GM20431 (cell line): ENCODE measurements at regions not wholly inside any gene's neighbourhood (a gene's known extent, or its start where the extent isn't known, plus 50 kb on each side); places are given as distances from the start of the nearest gene placed in this dataset.

ENCODE experiments used
- in situ Hi-C: fragments of 300-500 bp; cut with MseI, MboI; formaldehyde crosslinking; loops from one replicate; pipeline ENCODE4 v1.15.0; 2020; ENCODE audit warnings: low sequenced_read_pairs; ENCODE audit not compliant: unreplicated experiment

GRCh38 chr7:124643311-124643811 is 122.2 kb downstream of the GPR37 start:
- in situ Hi-C loops = no loop called here

- in situ Hi-C loops = no loop called here
These were observed 130.2 kb downstream of the GPR37 start for GRCh38 chr7:124635416-124635815.

GRCh38 chr7:124633740-124634139 is 131.9 kb downstream of the GPR37 start:
- in situ Hi-C loops = no loop called here

- in situ Hi-C loops = no loop called here
These were observed 135.2 kb downstream of the GPR37 start for GRCh38 chr7:124630395-124630794.

GRCh38 chr7:124618871-124619270 is 146.7 kb downstream of the GPR37 start:
- in situ Hi-C loops = loop anchor here (25.0 kb wide), 1 partner anchor 93 kb away; no protein-coding TSS in a partner anchor

GRCh38 chr7:124618051-124618450 is 147.5 kb downstream of the GPR37 start:
- in situ Hi-C loops = loop anchor here (25.0 kb wide), 1 partner anchor 94 kb away; no protein-coding TSS in a partner anchor

- in situ Hi-C loops = loop anchor here (25.0 kb wide), 1 partner anchor 109 kb away; no protein-coding TSS in a partner anchor
These were observed 162.5 kb downstream of the GPR37 start for GRCh38 chr7:124603066-124603465.

GRCh38 chr7:124597509-124597908 is 168.1 kb downstream of the GPR37 start:
- in situ Hi-C loops = no loop called here

- in situ Hi-C loops = no loop called here
These were observed 168.7 kb downstream of the GPR37 start for GRCh38 chr7:124596881-124597280.

- in situ Hi-C loops = no loop called here
These were observed 174.8 kb downstream of the GPR37 start for GRCh38 chr7:124590814-124591213.

GRCh38 chr7:124577256-124577655 is 188.3 kb downstream of the GPR37 start:
- in situ Hi-C loops = no loop called here

- in situ Hi-C loops = no loop called here
These were observed 190.4 kb downstream of the GPR37 start for GRCh38 chr7:124575176-124575575.

GRCh38 chr7:124570558-124570957 is 195.0 kb downstream of the GPR37 start:
- in situ Hi-C loops = no loop called here

GRCh38 chr7:124566583-124566982 is 199.0 kb downstream of the GPR37 start:
- in situ Hi-C loops = no loop called here

GRCh38 chr7:124557587-124557986 is 208.0 kb downstream of the GPR37 start:
- in situ Hi-C loops = no loop called here

- in situ Hi-C loops = no loop called here
These were observed 208.5 kb downstream of the GPR37 start for GRCh38 chr7:124557101-124557500.

- in situ Hi-C loops = no loop called here
These were observed 212.1 kb downstream of the GPR37 start for GRCh38 chr7:124553502-124553901.

- in situ Hi-C loops = no loop called here
These were observed 213.4 kb downstream of the GPR37 start for GRCh38 chr7:124552217-124552616.

- in situ Hi-C loops = no loop called here
These were observed 215.6 kb downstream of the GPR37 start for GRCh38 chr7:124550036-124550435.

GRCh38 chr7:124542476-124542875 is 223.1 kb downstream of the GPR37 start:
- in situ Hi-C loops = no loop called here

GRCh38 chr7:124536156-124536762 is 229.3 kb downstream of the GPR37 start:
- in situ Hi-C loops = no loop called here

- in situ Hi-C loops = no loop called here
These were observed 233.4 kb downstream of the GPR37 start for GRCh38 chr7:124532166-124532565.
